PC-9 (cell line): ENCODE measurements at regions not wholly inside any gene's neighbourhood (a gene's known extent, or its start where the extent isn't known, plus 50 kb on each side); places are given as distances from the start of the nearest gene placed in this dataset.

Experiments used
- BruUV-seq: library from RNA; stranded (reverse); fragments of 400-500 nt; replicated peaks from 2 replicates; lab custom pipeline; 2021; lab: Mats Ljungman, UMichigan
- CTCF ChIA-PET: fragments of 300-600 bp; sonication (Branson Sonifier 250); formaldehyde crosslinking; loops from one replicate; lab custom pipeline; 2022; ENCODE audit warnings: antibody characterized with exemption; lab: Charles Lee
- POLR2A ChIA-PET: fragments of 300-600 bp; sonication (Branson Sonifier 250); formaldehyde crosslinking; loops from one replicate; lab custom pipeline; 2022; ENCODE audit warnings: antibody characterized with exemption; ENCODE audit not compliant: unreplicated experiment; lab: Charles Lee
- DNase-seq, 2 experiments: peaks; one replicate each; pipeline versions ENCODE4 v3.0.0 to v3.0.0-alpha.2; 2015 to 2022; ENCODE audit warnings: mixed read lengths in 1 of 2
- H2AFZ ChIP-seq: fragments of 200-600 bp; sonication (generic); 2 replicates; pipeline ENCODE4 v1.8.1; 2017; ENCODE audit warnings: antibody characterized with exemption
- H3F3A ChIP-seq: fragments of 200-600 bp; sonication (generic); 2 replicates; pipeline ENCODE4 v1.8.1; 2017; ENCODE audit warnings: antibody characterized with exemption, mild to moderate bottlenecking, low read depth; ENCODE audit not compliant: insufficient read depth
- H3K27ac ChIP-seq: fragments of 200-600 bp; sonication (generic); 2 replicates; pipeline ENCODE4 v1.6.1; 2016; ENCODE audit warnings: mixed run types
- H3K27me3 ChIP-seq: fragments of 200-600 bp; sonication (generic); 2 replicates; pipeline ENCODE4 v1.6.1; 2016; ENCODE audit warnings: low read depth, mixed run types; ENCODE audit not compliant: insufficient read depth
- H3K36me3 ChIP-seq: fragments of 200-600 bp; sonication (generic); 2 replicates; pipeline ENCODE4 v1.6.1; 2016; ENCODE audit warnings: low read depth, mixed run types
- H3K4me1 ChIP-seq: fragments of 200-600 bp; sonication (generic); replicated peaks from 2 replicates; pipeline ENCODE4 v1.6.1; 2016; ENCODE audit warnings: mixed run types; ENCODE audit not compliant: insufficient read depth
- H3K4me2 ChIP-seq: fragments of 200-600 bp; sonication (generic); 2 replicates; pipeline ENCODE4 v1.6.1; 2017; ENCODE audit warnings: mixed run types
- H3K4me3 ChIP-seq: fragments of 200-600 bp; sonication (generic); 2 replicates; pipeline ENCODE4 v1.6.1; 2016; ENCODE audit warnings: mixed run types
- H3K79me2 ChIP-seq: fragments of 200-600 bp; sonication (generic); 2 replicates; pipeline ENCODE4 v1.6.1; 2017; ENCODE audit warnings: low read depth, mixed run types
- H3K9me2 ChIP-seq: fragments of 200-600 bp; sonication (generic); 2 replicates; pipeline ENCODE4 v1.8.1; 2017; ENCODE audit warnings: mild to moderate bottlenecking; ENCODE audit not compliant: insufficient read depth
- H3K9me3 ChIP-seq: fragments of 200-600 bp; sonication (generic); 2 replicates; pipeline ENCODE4 v1.8.1; 2016; ENCODE audit warnings: low read depth; ENCODE audit not compliant: insufficient read depth
- H4K20me1 ChIP-seq: fragments of 200-600 bp; sonication (generic); 2 replicates; pipeline ENCODE4 v1.8.1; 2017; ENCODE audit not compliant: insufficient read depth
- EZH2 ChIP-seq: fragments of 200-600 bp; sonication (generic); IDR thresholded peaks from 2 replicates; pipeline ENCODE4 v1.8.0; 2017; ENCODE audit warnings: antibody characterized with exemption, low read depth
- intact Hi-C: fragments of 100-400 bp; cut with micrococcal nuclease; formaldehyde crosslinking; loops from one replicate; pipeline ENCODE4 v1.10.0; 2022; ENCODE audit not compliant: unreplicated experiment
- TF ChIP-seq, protein P1 (sequence below): fragments of 200-600 bp; sonication (generic); conservative IDR thresholded peaks from 2 replicates; pipeline ENCODE4 v1.6.1; 2017; ENCODE audit warnings: mixed run types, antibody characterized with exemption, mild to moderate bottlenecking, moderate library complexity

DNA sequence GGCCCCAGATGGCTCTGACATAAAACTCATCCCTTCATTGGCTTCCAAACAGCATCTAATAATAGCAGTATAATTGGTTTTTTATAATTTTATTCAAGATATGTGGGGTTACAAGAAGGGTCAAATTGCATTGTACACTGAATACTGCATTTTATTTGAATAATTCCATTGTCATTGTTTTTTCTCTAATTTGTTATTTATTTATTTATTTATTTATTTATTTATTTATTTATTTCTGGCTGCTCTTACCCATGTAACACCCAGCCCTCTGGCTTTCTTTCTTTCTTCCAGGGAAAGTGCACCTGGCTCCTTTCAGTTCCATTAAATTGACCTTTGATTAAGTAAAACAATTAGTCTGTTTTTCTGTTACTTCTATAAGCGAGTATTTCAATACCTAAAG, 210.1 kb downstream of the CDH9 start:
- Histone ChIP-seq H3F3A (no peaks in the 10 kb centered on the region), H4K20me1 (0 out of 2 replicates have a peak, but pooled peaks cover 4% of the 10 kb centered on the region), H3K27ac (no peak overlapping the region), H3K4me1 (no peaks in the 10 kb centered on the region), H3K9me2 (no peaks in the 10 kb centered on the region), H3K36me3 (no peaks in the 10 kb centered on the region), H3K4me2 (no peak overlapping the region), H3K79me2 (no peaks in the 10 kb centered on the region), H3K27me3 (no peaks in the 10 kb centered on the region), H3K4me3 (no peak overlapping the region), H2AFZ (no peak overlapping the region), H3K9me3 (no peaks in the 10 kb centered on the region)
- intact Hi-C loops, result no loop called here
- POLR2A ChIA-PET, result no interaction called here
- no peak for DNase-seq
- BruUV-seq, result no TSS peak
- CTCF ChIA-PET, result no interaction called here
- TF ChIP-seq EZH2, result no peak
- TF ChIP-seq, protein P1, sequence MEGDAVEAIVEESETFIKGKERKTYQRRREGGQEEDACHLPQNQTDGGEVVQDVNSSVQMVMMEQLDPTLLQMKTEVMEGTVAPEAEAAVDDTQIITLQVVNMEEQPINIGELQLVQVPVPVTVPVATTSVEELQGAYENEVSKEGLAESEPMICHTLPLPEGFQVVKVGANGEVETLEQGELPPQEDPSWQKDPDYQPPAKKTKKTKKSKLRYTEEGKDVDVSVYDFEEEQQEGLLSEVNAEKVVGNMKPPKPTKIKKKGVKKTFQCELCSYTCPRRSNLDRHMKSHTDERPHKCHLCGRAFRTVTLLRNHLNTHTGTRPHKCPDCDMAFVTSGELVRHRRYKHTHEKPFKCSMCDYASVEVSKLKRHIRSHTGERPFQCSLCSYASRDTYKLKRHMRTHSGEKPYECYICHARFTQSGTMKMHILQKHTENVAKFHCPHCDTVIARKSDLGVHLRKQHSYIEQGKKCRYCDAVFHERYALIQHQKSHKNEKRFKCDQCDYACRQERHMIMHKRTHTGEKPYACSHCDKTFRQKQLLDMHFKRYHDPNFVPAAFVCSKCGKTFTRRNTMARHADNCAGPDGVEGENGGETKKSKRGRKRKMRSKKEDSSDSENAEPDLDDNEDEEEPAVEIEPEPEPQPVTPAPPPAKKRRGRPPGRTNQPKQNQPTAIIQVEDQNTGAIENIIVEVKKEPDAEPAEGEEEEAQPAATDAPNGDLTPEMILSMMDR, result no peak

- Histone ChIP-seq H3K9me2 (no peaks in the 10 kb centered on the region), H3K79me2 (no peaks in the 10 kb centered on the region), H3K4me2 (no peak overlapping the region), H2AFZ (no peak overlapping the region), H3K9me3 (no peaks in the 10 kb centered on the region), H3K4me1 (no peaks in the 10 kb centered on the region), H4K20me1 (no peaks in the 10 kb centered on the region), H3F3A (no peaks in the 10 kb centered on the region), H3K27me3 (no peaks in the 10 kb centered on the region), H3K4me3 (no peak overlapping the region), H3K36me3 (no peaks in the 10 kb centered on the region), H3K27ac (no peak overlapping the region)
- TF ChIP-seq, protein P1, result no peak
- no peak for TF ChIP-seq EZH2
- POLR2A ChIA-PET, result no interaction called here
- no peak for DNase-seq
- no TSS peak for BruUV-seq
- intact Hi-C loops, result no loop called here
- CTCF ChIA-PET, result no interaction called here
Measured at GRCh38 chr5:26813235-26813634, 225.2 kb downstream of the CDH9 start.

GRCh38 chr5:26812714-26813113, 225.7 kb downstream of the CDH9 start:
- Histone ChIP-seq H3K27ac (no peak overlapping the region), H3K79me2 (no peaks in the 10 kb centered on the region), H3K4me2 (no peak overlapping the region), H3K4me1 (no peaks in the 10 kb centered on the region), H2AFZ (no peak overlapping the region), H3K36me3 (no peaks in the 10 kb centered on the region), H3K27me3 (no peaks in the 10 kb centered on the region), H4K20me1 (no peaks in the 10 kb centered on the region), H3K9me2 (no peaks in the 10 kb centered on the region), H3K9me3 (no peaks in the 10 kb centered on the region), H3K4me3 (no peak overlapping the region), H3F3A (no peaks in the 10 kb centered on the region)
- BruUV-seq, result no TSS peak
- POLR2A ChIA-PET, result no interaction called here
- no peak for DNase-seq
- no peak for TF ChIP-seq EZH2
- TF ChIP-seq, protein P1, result no peak
- intact Hi-C loops, result no loop called here
- CTCF ChIA-PET, result no interaction called here
